Colonic mucosa (tissue), 4 donors: ENCODE measurements at regions not wholly inside any gene's neighbourhood (a gene's known extent, or its start where the extent isn't known, plus 50 kb on each side); places are given as distances from the start of the nearest gene placed in this dataset.

Experiments used
- DNase-seq: peaks from one replicate; pipeline ENCODE4 v3.0.0-alpha.2; 2020
- H3K27ac ChIP-seq: fragments of 200-600 bp; one replicate; pipeline ENCODE4 v1.8.0; 2021
- H3K27me3 ChIP-seq: fragments of 200-600 bp; one replicate; pipeline ENCODE4 v1.8.0; 2021
- H3K36me3 ChIP-seq: fragments of 200-600 bp; one replicate; pipeline ENCODE4 v1.8.0; 2021
- H3K4me1 ChIP-seq: fragments of 200-600 bp; one replicate; pipeline ENCODE4 v1.8.0; 2021; ENCODE audit warnings: mild to moderate bottlenecking
- H3K4me3 ChIP-seq: fragments of 200-600 bp; one replicate; pipeline ENCODE4 v1.8.0; 2021
- H3K9ac ChIP-seq, 2 donors: one replicate each; pipeline ENCODE4 v1.7.0; 2013; ENCODE audit warnings: control low read depth in 2 of 2, low read depth in 2 of 2, low read length in 2 of 2
- H3K9me3 ChIP-seq: fragments of 200-600 bp; one replicate; pipeline ENCODE4 v1.8.0; 2021
- CTCF ChIP-seq: fragments of 200-600 bp; IDR thresholded peaks from one replicate; pipeline ENCODE4 v1.8.0; 2022; ENCODE audit warnings: antibody characterized with exemption, mild to moderate bottlenecking
- intact Hi-C: fragments of 100-400 bp; cut with DNase I; formaldehyde crosslinking; loops from one replicate; pipeline ENCODE4 v1.14.1; 2022
- donor health status: healthy.
- donor health status: DM: no; HTN: no; CAD: no.
- donor health status: DM: no; HTN: no; CAD: no.

- intact Hi-C loops, result no loop called here
These were observed 128.2 kb downstream of the RASGEF1B start for GRCh38 chr4:81343536-81343935.

GRCh38 chr4:81343046-81343445 is 128.0 kb upstream of the PRKG2 start:
- Histone ChIP-seq H3K27me3 (no peaks in the 10 kb centered on the region), H3K36me3 (no peaks in the 10 kb centered on the region), H3K4me1 (no peaks in the 10 kb centered on the region), H3K4me3 (no peak overlapping the region), H3K9me3 (no peaks in the 10 kb centered on the region), H3K9ac (no peak overlapping the region), H3K27ac (no peak overlapping the region)
- no peak for TF ChIP-seq CTCF
- DNase-seq, result no peak
- intact Hi-C loops, result no loop called here

More at GRCh38 chr4:81343536-81343935, 128.2 kb downstream of the RASGEF1B start:
- Histone ChIP-seq H3K4me3 (no peak overlapping the region), H3K27ac (no peak overlapping the region), H3K9ac (no peak overlapping the region), H3K36me3 (no peaks in the 10 kb centered on the region), H3K9me3 (no peaks in the 10 kb centered on the region), H3K27me3 (no peaks in the 10 kb centered on the region), H3K4me1 (no peaks in the 10 kb centered on the region)
- no peak for DNase-seq
- TF ChIP-seq CTCF, result no peak

- H3K36me3 ChIP-seq, result no peaks in the 10 kb centered on the region
- no peak overlapping the region for H3K27ac ChIP-seq
- no peaks in the 10 kb centered on the region for H3K9me3 ChIP-seq
- H3K4me1 ChIP-seq, result no peaks in the 10 kb centered on the region
- H3K9ac ChIP-seq, result no peak overlapping the region
- no peaks in the 10 kb centered on the region for H3K27me3 ChIP-seq
- no peak for DNase-seq
- TF ChIP-seq CTCF, result no peak
- intact Hi-C loops, result no loop called here
- no peak overlapping the region for H3K4me3 ChIP-seq
These were observed 122.2 kb upstream of the PRKG2 start for GRCh38 chr4:81337211-81337610.

DNA sequence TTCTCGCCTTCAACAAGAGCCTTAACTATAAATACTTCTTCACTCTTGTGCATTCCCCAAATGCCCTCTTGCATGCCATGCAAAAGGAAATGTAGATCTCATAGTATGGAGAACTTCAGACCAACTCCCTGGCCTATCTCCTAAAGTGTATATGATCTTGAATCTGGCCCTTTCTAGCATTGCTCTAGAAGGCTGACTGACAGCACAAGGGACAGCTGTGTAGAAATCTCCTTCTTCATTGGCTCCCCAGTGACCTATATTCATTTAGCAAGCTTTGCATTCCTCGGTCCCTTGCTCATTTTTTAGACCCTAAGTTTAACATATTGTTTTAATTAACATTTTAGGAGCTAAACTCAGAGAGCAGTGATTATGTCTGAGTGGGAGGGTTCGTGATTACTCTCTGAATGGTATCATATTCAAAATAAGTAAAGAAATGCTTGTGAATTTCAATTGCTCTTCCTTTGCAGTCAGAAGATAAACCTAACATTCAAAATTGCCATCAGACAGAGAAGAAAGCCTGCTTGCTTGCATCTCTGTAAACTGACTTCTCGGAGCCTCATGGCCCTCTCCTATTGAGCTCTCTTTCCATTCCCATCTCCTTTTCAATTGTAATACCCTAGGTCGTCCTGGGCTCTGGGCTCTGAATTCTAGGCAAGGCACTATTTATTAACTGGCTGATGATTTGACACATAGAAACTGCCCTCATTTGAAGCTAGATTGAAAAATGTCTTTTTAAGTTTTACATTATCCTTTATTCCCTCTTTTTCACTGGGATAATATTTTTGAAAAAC is 120.3 kb upstream of the PRKG2 start:
- intact Hi-C loops, result no loop called here
- no peak for TF ChIP-seq CTCF
- Histone ChIP-seq H3K27ac (no peak overlapping the region), H3K36me3 (no peaks in the 10 kb centered on the region), H3K9me3 (no peaks in the 10 kb centered on the region), H3K27me3 (no peaks in the 10 kb centered on the region), H3K4me1 (no peaks in the 10 kb centered on the region), H3K9ac (no peak overlapping the region), H3K4me3 (no peak overlapping the region)
- no peak for DNase-seq

- Histone ChIP-seq H3K27ac (no peak overlapping the region), H3K36me3 (no peaks in the 10 kb centered on the region), H3K4me3 (no peak overlapping the region), H3K4me1 (no peaks in the 10 kb centered on the region), H3K9ac (no peak overlapping the region), H3K27me3 (no peaks in the 10 kb centered on the region), H3K9me3 (no peaks in the 10 kb centered on the region)
- intact Hi-C loops, result no loop called here
- DNase-seq, result no peak
- no peak for TF ChIP-seq CTCF
These were observed 115.0 kb upstream of the PRKG2 start for GRCh38 chr4:81330018-81330417.
